Smooth muscle cell (in vitro differentiated cells): ENCODE measurements at regions not wholly inside any gene's neighbourhood (a gene's known extent, or its start where the extent isn't known, plus 50 kb on each side); places are given as distances from the start of the nearest gene placed in this dataset.

Experiments
- DNase-seq: peaks from one replicate; lab custom pipeline; 2025; ENCODE audit not compliant: unreplicated experiment; lab: John Stamatoyannopoulos, UW
- H2AFZ ChIP-seq: fragments of 200-600 bp; sonication (generic); 2 replicates; pipeline ENCODE4 v1.6.0; 2016; ENCODE audit warnings: antibody characterized with exemption, low read depth, mild to moderate bottlenecking
- H3F3A ChIP-seq: fragments of 200-600 bp; sonication (generic); 2 replicates; pipeline ENCODE4 v1.6.0; 2017; ENCODE audit warnings: antibody characterized with exemption, low read depth
- H3K27ac ChIP-seq: fragments of 200-600 bp; sonication (generic); 2 replicates; pipeline ENCODE4 v1.5.1; 2016; ENCODE audit warnings: low read depth, mild to moderate bottlenecking
- H3K27me3 ChIP-seq: fragments of 200-600 bp; sonication (generic); 2 replicates; pipeline ENCODE4 v1.6.1; 2016; ENCODE audit warnings: low read depth, mild to moderate bottlenecking
- H3K36me3 ChIP-seq: fragments of 200-600 bp; sonication (generic); 2 replicates; pipeline ENCODE4 v1.5.1; 2016; ENCODE audit warnings: low read depth
- H3K4me1 ChIP-seq: fragments of 200-600 bp; sonication (generic); 2 replicates; pipeline ENCODE4 v1.5.1; 2016; ENCODE audit warnings: low read depth
- H3K4me2 ChIP-seq: fragments of 200-600 bp; sonication (generic); 2 replicates; pipeline ENCODE4 v1.6.0; 2016; ENCODE audit warnings: mild to moderate bottlenecking
- H3K4me3 ChIP-seq: fragments of 200-600 bp; sonication (generic); 2 replicates; pipeline ENCODE4 v1.5.1; 2016; ENCODE audit warnings: mild to moderate bottlenecking
- H3K79me2 ChIP-seq: fragments of 200-600 bp; sonication (generic); 2 replicates; pipeline ENCODE4 v1.6.0; 2016; ENCODE audit warnings: low read depth, mild to moderate bottlenecking
- H3K9ac ChIP-seq: fragments of 200-600 bp; sonication (generic); 2 replicates; pipeline ENCODE4 v1.6.0; 2016; ENCODE audit warnings: low read depth
- H3K9me3 ChIP-seq: fragments of 200-600 bp; sonication (generic); replicated peaks from 2 replicates; pipeline ENCODE4 v1.5.1; 2016; ENCODE audit warnings: low read depth
- H4K20me1 ChIP-seq: fragments of 200-600 bp; sonication (generic); 2 replicates; pipeline ENCODE4 v1.6.0; 2016; ENCODE audit warnings: low read depth
- WGBS: methylation state at CpG from one replicate; pipeline ENCODE4 v1.1.7; 2016; ENCODE audit warnings: low lambda C conversion rate; 5-methylcytosine and 5-hydroxymethylcytosine counted together
- TF ChIP-seq, protein P1 (sequence below): fragments of 200-600 bp; sonication (generic); IDR thresholded peaks from 2 replicates; pipeline ENCODE4 v1.5.1; 2017; ENCODE audit warnings: borderline replicate concordance, mild to moderate bottlenecking, antibody characterized with exemption; ENCODE audit not compliant: insufficient read depth, poor library complexity, severe bottlenecking

DNA sequence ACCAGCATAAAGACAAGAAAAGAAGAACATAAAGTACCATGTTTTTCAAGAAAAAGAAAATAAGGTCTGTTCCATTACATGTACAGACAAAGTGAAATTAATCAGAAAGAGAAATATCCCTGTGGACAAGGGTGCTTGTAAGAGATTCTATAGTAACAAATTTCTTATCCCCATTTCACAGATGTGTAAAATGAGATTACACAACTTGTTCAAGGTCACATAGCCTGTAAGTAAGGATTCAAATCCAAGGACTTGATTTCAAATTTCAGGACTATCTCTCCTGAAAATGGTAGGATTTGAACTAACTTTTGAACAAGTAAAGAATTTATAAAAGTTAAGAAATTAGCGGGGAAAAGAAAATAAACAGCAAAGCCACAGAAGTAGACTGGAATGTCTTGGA lies 248.2 kb upstream of the SLC39A10 start:
- no peaks in the 10 kb centered on the region for H3K27me3 ChIP-seq
- 69% methylated on average over 1 of the region's 1 CpG for WGBS
- H3K4me2 ChIP-seq, result no peak overlapping the region
- no peaks in the 10 kb centered on the region for H3F3A ChIP-seq
- H3K79me2 ChIP-seq, result no peaks in the 10 kb centered on the region
- no peaks in the 10 kb centered on the region for H3K36me3 ChIP-seq
- H2AFZ ChIP-seq, result no peak overlapping the region
- no peaks in the 10 kb centered on the region for H3K9me3 ChIP-seq
- no peak overlapping the region for H3K4me3 ChIP-seq
- H3K27ac ChIP-seq, result no peak overlapping the region
- TF ChIP-seq, protein P1, sequence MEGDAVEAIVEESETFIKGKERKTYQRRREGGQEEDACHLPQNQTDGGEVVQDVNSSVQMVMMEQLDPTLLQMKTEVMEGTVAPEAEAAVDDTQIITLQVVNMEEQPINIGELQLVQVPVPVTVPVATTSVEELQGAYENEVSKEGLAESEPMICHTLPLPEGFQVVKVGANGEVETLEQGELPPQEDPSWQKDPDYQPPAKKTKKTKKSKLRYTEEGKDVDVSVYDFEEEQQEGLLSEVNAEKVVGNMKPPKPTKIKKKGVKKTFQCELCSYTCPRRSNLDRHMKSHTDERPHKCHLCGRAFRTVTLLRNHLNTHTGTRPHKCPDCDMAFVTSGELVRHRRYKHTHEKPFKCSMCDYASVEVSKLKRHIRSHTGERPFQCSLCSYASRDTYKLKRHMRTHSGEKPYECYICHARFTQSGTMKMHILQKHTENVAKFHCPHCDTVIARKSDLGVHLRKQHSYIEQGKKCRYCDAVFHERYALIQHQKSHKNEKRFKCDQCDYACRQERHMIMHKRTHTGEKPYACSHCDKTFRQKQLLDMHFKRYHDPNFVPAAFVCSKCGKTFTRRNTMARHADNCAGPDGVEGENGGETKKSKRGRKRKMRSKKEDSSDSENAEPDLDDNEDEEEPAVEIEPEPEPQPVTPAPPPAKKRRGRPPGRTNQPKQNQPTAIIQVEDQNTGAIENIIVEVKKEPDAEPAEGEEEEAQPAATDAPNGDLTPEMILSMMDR, result no peak
- H3K9ac ChIP-seq, result no peak overlapping the region
- DNase-seq, result no peak
- peaks cover 7% of the 10 kb centered on the region for H3K4me1 ChIP-seq
- no peaks in the 10 kb centered on the region for H4K20me1 ChIP-seq

DNA sequence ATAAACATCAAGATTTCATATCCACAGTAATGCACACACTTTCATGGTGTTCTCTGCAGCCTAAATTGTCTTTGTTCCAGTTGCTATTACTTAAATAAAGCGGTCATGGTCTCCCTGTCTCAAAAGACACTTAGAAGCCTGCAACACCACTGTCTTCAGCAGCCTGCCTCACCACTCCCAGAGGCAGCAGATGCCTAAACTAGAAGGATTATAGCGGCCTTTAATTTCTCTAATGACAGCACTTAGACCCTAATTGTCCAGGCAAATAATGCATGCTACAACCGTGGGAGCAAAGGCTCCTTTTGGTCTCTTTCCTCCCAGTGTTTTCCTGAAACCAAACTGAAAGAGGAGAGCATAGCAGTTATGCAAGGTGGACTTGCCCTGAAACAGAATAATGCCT lies 248.8 kb upstream of the SLC39A10 start:
- H3K36me3 ChIP-seq, result no peaks in the 10 kb centered on the region

DNA sequence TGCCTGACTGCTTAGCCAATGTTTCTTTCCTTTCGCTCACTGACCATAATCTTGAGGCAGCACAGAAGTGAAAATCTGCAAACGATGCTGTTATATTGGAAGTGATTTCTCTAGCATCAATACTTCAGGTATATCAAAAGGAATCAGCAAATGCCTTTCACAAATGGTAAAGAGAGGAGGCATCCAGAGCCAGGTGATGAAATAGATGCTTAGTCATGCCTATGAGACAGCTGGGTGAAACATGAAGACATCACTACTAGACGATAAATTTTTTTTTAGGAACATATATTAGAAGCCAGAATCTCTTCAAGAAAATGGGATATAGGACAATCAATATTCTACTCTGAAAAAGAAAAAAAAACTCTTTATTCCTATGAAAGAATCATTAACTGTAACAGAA lies 249.2 kb upstream of the SLC39A10 start:
- no peak overlapping the region for H3K4me3 ChIP-seq
- H4K20me1 ChIP-seq, result no peaks in the 10 kb centered on the region
- peaks cover 7% of the 10 kb centered on the region for H3K4me1 ChIP-seq
- no peaks in the 10 kb centered on the region for H3K9me3 ChIP-seq
- H2AFZ ChIP-seq, result no peak overlapping the region
- WGBS, result 69% methylated on average over 3 of the region's 3 CpGs
- no peaks in the 10 kb centered on the region for H3K36me3 ChIP-seq
- no peak overlapping the region for H3K4me2 ChIP-seq
- no peak overlapping the region for H3K9ac ChIP-seq
- no peaks in the 10 kb centered on the region for H3K27me3 ChIP-seq
- H3K79me2 ChIP-seq, result no peaks in the 10 kb centered on the region
- H3F3A ChIP-seq, result no peaks in the 10 kb centered on the region
- DNase-seq, result no peak
- TF ChIP-seq, protein P1, result no peak
- H3K27ac ChIP-seq, result no peak overlapping the region

More for the DNA sequence above, 248.8 kb upstream of the SLC39A10 start:
- Histone ChIP-seq H3K79me2 (no peaks in the 10 kb centered on the region), H3K4me1 (peaks cover 7% of the 10 kb centered on the region), H2AFZ (no peak overlapping the region), H3K4me3 (no peak overlapping the region), H3K27ac (no peak overlapping the region), H3K27me3 (no peaks in the 10 kb centered on the region), H4K20me1 (no peaks in the 10 kb centered on the region), H3K9me3 (no peaks in the 10 kb centered on the region), H3K9ac (no peak overlapping the region), H3F3A (no peaks in the 10 kb centered on the region), H3K4me2 (no peak overlapping the region)
- DNase-seq, result no peak
- TF ChIP-seq, protein P1, result no peak
- WGBS, result 48% methylated on average over 3 of the region's 3 CpGs

DNA sequence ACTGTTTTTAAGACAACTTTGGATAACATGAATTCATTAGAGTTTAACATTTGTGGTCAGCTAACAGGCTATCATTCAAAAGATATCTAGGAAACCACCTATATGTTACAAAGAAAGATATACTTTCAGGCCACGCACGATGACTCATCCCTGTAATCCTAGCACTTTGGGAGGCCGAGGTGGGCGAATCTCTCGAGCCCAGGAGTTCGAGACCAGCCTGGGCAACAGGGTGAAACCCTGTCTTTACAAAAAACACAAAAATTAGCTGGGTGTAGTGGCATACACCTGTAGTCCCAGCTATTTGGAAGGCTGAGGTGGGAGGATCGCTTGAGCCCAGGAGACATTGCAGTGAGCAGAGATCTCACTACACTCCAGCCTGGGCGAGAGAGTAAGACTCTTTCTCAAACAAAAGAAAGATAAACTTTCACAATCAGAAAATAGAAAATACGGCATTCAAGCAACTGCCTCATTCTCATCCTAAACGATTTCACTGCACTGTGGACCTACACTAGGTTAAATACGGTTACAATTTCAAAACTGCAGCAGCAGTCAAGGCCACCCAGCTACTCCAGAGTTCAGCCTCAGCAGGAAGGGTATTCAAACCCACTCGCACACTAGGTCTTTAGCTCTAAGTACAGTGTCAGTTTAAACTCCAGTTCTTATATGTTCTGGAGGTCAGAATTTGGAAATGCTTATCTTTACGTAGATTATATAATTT lies 250.0 kb upstream of the SLC39A10 start:
- no peak overlapping the region for H2AFZ ChIP-seq
- H3K4me1 ChIP-seq, result peaks cover 7% of the 10 kb centered on the region
- no peak overlapping the region for H3K9ac ChIP-seq
- no peaks in the 10 kb centered on the region for H4K20me1 ChIP-seq
- DNase-seq, result no peak
- TF ChIP-seq, protein P1, result no peak
- H3K9me3 ChIP-seq, result no peaks in the 10 kb centered on the region
- H3K27me3 ChIP-seq, result no peaks in the 10 kb centered on the region
- no peaks in the 10 kb centered on the region for H3K36me3 ChIP-seq
- H3F3A ChIP-seq, result no peaks in the 10 kb centered on the region
- H3K79me2 ChIP-seq, result no peaks in the 10 kb centered on the region
- 76% methylated on average over 13 of the region's 13 CpGs for WGBS
- no peak overlapping the region for H3K27ac ChIP-seq
- no peak overlapping the region for H3K4me3 ChIP-seq
- no peak overlapping the region for H3K4me2 ChIP-seq
